ENCODE measurements at regions not wholly inside any gene's neighbourhood (a gene's known extent, or its start where the extent isn't known, plus 50 kb on each side); places are given as distances from the start of the nearest gene placed in this dataset.

DNA sequence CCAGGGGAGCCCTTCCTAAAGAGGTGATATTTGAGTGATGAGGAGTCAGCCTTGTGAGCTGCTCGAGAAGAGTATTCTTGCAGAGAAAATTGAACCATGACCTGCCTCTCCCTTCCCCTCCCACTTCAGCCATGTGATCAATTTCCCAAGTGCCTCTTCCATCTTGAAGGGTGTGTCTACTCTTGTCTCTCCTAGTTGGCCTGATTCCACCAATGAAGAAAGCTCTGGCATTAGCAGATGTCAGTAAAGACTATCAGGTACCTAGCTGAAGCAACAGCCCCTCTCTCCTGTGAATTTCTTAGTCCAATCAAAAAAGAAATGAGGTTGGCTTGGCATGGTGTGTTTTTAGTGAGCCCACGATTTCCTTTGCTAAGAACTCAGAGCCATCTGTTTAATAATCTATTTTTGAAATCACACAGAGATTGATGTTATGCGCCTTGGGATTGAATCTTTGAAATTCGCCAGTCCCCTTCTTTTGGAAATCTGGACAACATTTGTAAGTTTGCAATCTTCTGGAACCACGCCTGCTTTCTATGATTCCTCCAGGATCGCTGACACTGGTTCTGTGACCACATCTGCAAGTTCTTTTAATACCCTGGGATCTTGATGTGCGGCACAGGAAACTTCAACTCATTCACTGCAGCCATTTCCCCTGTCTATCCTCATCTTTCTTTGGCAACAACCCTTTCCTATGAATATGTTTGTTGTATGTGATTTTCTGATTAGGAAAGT lies 404.6 kb downstream of the DMRT2 start:
- no peak for TF ChIP-seq CTCF (optimal IDR thresholded peaks at IDR 0.05 in 1 of 3, IDR thresholded peaks at IDR 0.05 in 1 of 3, conservative IDR thresholded peaks at IDR 0.05 in 1 of 3; ENCODE audit: extremely low read depth in 1 of 3, insufficient read depth in 2 of 3, low read length in 3 of 3)
- TF ChIP-seq EZH2 (IDR thresholded peaks at IDR 0.05; ENCODE audit: low read length), result no peak
